GM23248 (cell line): ENCODE measurements at regions not wholly inside any gene's neighbourhood (a gene's known extent, or its start where the extent isn't known, plus 50 kb on each side); places are given as distances from the start of the nearest gene placed in this dataset.

Source experiments
- EZH2 ChIP-seq: fragments of 200-600 bp; sonication (generic); IDR thresholded peaks from 2 replicates; pipeline ENCODE4 v1.6.1; 2018; ENCODE audit warnings: antibody characterized with exemption, mild to moderate bottlenecking; ENCODE audit not compliant: insufficient read depth, poor library complexity, severe bottlenecking
- EZH2phosphoT487 ChIP-seq: fragments of 200-600 bp; sonication (generic); IDR thresholded peaks from 2 replicates; pipeline ENCODE4 v1.6.1; 2018; ENCODE audit warnings: antibody characterized with exemption, moderate library complexity, mild to moderate bottlenecking, low read depth; ENCODE audit not compliant: insufficient read depth

DNA sequence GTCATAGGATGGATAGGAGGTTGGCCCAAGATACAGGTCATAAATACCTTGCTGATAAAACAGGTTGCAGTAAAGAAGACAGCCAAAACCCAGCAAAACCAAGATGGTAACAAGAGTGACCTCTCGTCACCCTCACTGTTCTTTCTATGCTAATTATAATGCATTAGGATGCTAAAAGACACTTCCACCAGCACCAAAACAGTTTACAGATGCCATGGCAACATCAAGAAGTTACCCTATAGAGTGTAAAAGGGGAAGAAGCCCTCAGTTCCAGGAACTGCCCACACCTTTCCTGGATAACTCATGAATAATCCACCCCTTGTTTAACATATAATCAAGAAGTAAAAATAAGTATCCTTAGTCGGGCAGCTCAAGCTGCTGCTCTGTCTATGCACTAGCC lies 671.9 kb downstream of the PTPRC start:
- TF ChIP-seq EZH2phosphoT487 (no peak), EZH2 (no peak)
